ENCODE measurements at regions not wholly inside any gene's neighbourhood (a gene's known extent, or its start where the extent isn't known, plus 50 kb on each side); places are given as distances from the start of the nearest gene placed in this dataset.

GRCh38 chr15:93497291-93497690 is 408.3 kb upstream of the RGMA start:
- ATAC-seq (ENCODE audit: insufficient read depth, low read depth) (no peak), DNase-seq (no peak)
- Histone ChIP-seq H3K9ac (ENCODE audit: low read depth, low read length) (no peak overlapping the region), H2AFZ (ENCODE audit: low read depth, low read length) (no peak overlapping the region), H3K27ac (ENCODE audit: low read length) (no peak overlapping the region), H3K36me3 (ENCODE audit: insufficient read depth, low read length) (peaks cover 12% of the 10 kb centered on the region), H3K9me3 (ENCODE audit: insufficient read depth, low read length, severe bottlenecking) (no peaks in the 10 kb centered on the region), H3K27me3 (ENCODE audit: insufficient read depth, low read length, poor library complexity) (no peaks in the 10 kb centered on the region), H3K4me2 (ENCODE audit: insufficient read depth, low read length) (no peak overlapping the region), H4K20me1 (ENCODE audit: insufficient read depth, low read length) (no peaks in the 10 kb centered on the region), H3K4me1 (ENCODE audit: insufficient read depth, low read length) (peaks cover 18% of the 10 kb centered on the region), H3K4me3 (ENCODE audit: low read depth in 1 of 2, low read length in 2 of 2) (no peak overlapping the region), H3K79me2 (ENCODE audit: insufficient read depth, low read length) (no peaks in the 10 kb centered on the region)
- no peak for TF ChIP-seq CTCF (IDR thresholded peaks at IDR 0.05; ENCODE audit: borderline replicate concordance, extremely low read depth, low read length, poor library complexity, severe bottlenecking)
- no peak for TF ChIP-seq EZH2 (IDR thresholded peaks at IDR 0.05; ENCODE audit: borderline replicate concordance, low read depth, low read length, severe bottlenecking)

- TF ChIP-seq EZH2 (IDR thresholded peaks at IDR 0.05; ENCODE audit: borderline replicate concordance, low read depth, low read length, severe bottlenecking) (no peak), CTCF (IDR thresholded peaks at IDR 0.05; ENCODE audit: borderline replicate concordance, extremely low read depth, low read length, poor library complexity, severe bottlenecking) (no peak)
- Histone ChIP-seq H3K4me3 (ENCODE audit: low read depth in 1 of 2, low read length in 2 of 2) (no peak overlapping the region), H3K27ac (ENCODE audit: low read length) (no peak overlapping the region), H3K79me2 (ENCODE audit: insufficient read depth, low read length) (no peaks in the 10 kb centered on the region), H3K4me1 (ENCODE audit: insufficient read depth, low read length) (peaks cover 18% of the 10 kb centered on the region), H3K9ac (ENCODE audit: low read depth, low read length) (no peak overlapping the region), H4K20me1 (ENCODE audit: insufficient read depth, low read length) (no peaks in the 10 kb centered on the region), H3K36me3 (ENCODE audit: insufficient read depth, low read length) (peaks cover 12% of the 10 kb centered on the region), H3K4me2 (ENCODE audit: insufficient read depth, low read length) (no peak overlapping the region), H2AFZ (ENCODE audit: low read depth, low read length) (no peak overlapping the region), H3K9me3 (ENCODE audit: insufficient read depth, low read length, severe bottlenecking) (no peaks in the 10 kb centered on the region), H3K27me3 (ENCODE audit: insufficient read depth, low read length, poor library complexity) (no peaks in the 10 kb centered on the region)
- DNase-seq: no peak
- ATAC-seq (ENCODE audit: insufficient read depth, low read depth): no peak
Observed at GRCh38 chr15:93496888-93497287, 407.9 kb upstream of the RGMA start.

- Histone ChIP-seq H3K79me2 (ENCODE audit: insufficient read depth, low read length) (no peaks in the 10 kb centered on the region), H3K27ac (ENCODE audit: low read length) (0 out of 2 replicates have a peak overlapping the region, but pooled peaks have one; percentile 32), H3K27me3 (ENCODE audit: insufficient read depth, low read length, poor library complexity) (no peaks in the 10 kb centered on the region), H3K4me2 (ENCODE audit: insufficient read depth, low read length) (no peak overlapping the region), H3K4me1 (ENCODE audit: insufficient read depth, low read length) (peaks cover 18% of the 10 kb centered on the region), H4K20me1 (ENCODE audit: insufficient read depth, low read length) (no peaks in the 10 kb centered on the region), H3K9me3 (ENCODE audit: insufficient read depth, low read length, severe bottlenecking) (no peaks in the 10 kb centered on the region), H3K4me3 (ENCODE audit: low read depth in 1 of 2, low read length in 2 of 2) (no peak overlapping the region), H2AFZ (ENCODE audit: low read depth, low read length) (no peak overlapping the region), H3K36me3 (ENCODE audit: insufficient read depth, low read length) (peaks cover 12% of the 10 kb centered on the region), H3K9ac (ENCODE audit: low read depth, low read length) (no peak overlapping the region)
- ATAC-seq (ENCODE audit: insufficient read depth, low read depth): peak; percentile 39; the same call in 1 of the 3 replicates
- TF ChIP-seq EZH2 (IDR thresholded peaks at IDR 0.05; ENCODE audit: borderline replicate concordance, low read depth, low read length, severe bottlenecking) (no peak), CTCF (IDR thresholded peaks at IDR 0.05; ENCODE audit: borderline replicate concordance, extremely low read depth, low read length, poor library complexity, severe bottlenecking) (peak; percentile 16)
- no peak for DNase-seq
Observed at GRCh38 chr15:93495799-93496637, 407.0 kb upstream of the RGMA start.
